Right lobe of liver (tissue), 4 donors: ENCODE measurements at regions not wholly inside any gene's neighbourhood (a gene's known extent, or its start where the extent isn't known, plus 50 kb on each side); places are given as distances from the start of the nearest gene placed in this dataset.

ENCODE experiments used
- CTCF ChIP-seq, 4 donors: fragments of 200-600 bp in 3 of 4; fragments of 450-650 bp in 1 of 4; IDR thresholded peaks; one replicate each; pipeline versions ENCODE4 v1.5.1 to v1.8.0; 2016 to 2022; ENCODE audit warnings: antibody characterized with exemption in 4 of 4, mild to moderate bottlenecking in 2 of 4
- POLR2A ChIP-seq: fragments of 450-650 bp; IDR thresholded peaks from one replicate; pipeline ENCODE4 v1.6.1; 2017; ENCODE audit warnings: antibody characterized with exemption, mild to moderate bottlenecking
- donor health status: DM: no; HTN: no; CAD: no.
- donor health status: DM: no; HTN: no; CAD: no.
- donor health status: DM: no; HTN: yes; CAD: no.

- TF ChIP-seq CTCF (IDR thresholded peaks at IDR 0.05) (no peak), POLR2A (no peak)
Observed at GRCh38 chr5:156036640-156037039, 290.3 kb upstream of the SGCD start.
